Activated CD8-positive, alpha-beta memory T cell treated with anti-CD3 and anti-CD28 coated beads for 4 hours (primary cell): ENCODE measurements at regions not wholly inside any gene's neighbourhood (a gene's known extent, or its start where the extent isn't known, plus 50 kb on each side); places are given as distances from the start of the nearest gene placed in this dataset.

Experiments used
- DNase-seq, 2 donors: peaks; one replicate each; pipeline ENCODE4 v3.0.0-alpha.2; 2020; ENCODE audit warnings: low read depth in 2 of 2

- DNase-seq, result no peak
These were observed 421.0 kb downstream of the ADGRL2 start for GRCh38 chr1:82221721-82222120.

GRCh38 chr1:82220754-82221153 lies 420.0 kb downstream of the ADGRL2 start:
- DNase-seq, result no peak

- DNase-seq, result no peak
These were observed 419.1 kb downstream of the ADGRL2 start for GRCh38 chr1:82219841-82220240.

GRCh38 chr1:82218846-82219245 lies 418.1 kb downstream of the ADGRL2 start:
- no peak for DNase-seq

- no peak for DNase-seq
These were observed 415.1 kb downstream of the ADGRL2 start for GRCh38 chr1:82215853-82216175.

- DNase-seq, result no peak
These were observed 414.5 kb downstream of the ADGRL2 start for GRCh38 chr1:82215056-82215852.

- no peak for DNase-seq
These were observed 413.9 kb downstream of the ADGRL2 start for GRCh38 chr1:82214606-82215005.

- DNase-seq, result no peak
These were observed 396.9 kb downstream of the ADGRL2 start for GRCh38 chr1:82197606-82198005.

GRCh38 chr1:82195245-82195644 lies 394.5 kb downstream of the ADGRL2 start:
- DNase-seq, result no peak

GRCh38 chr1:82185084-82185483 lies 384.4 kb downstream of the ADGRL2 start:
- DNase-seq, result no peak

GRCh38 chr1:82181846-82182245 lies 381.1 kb downstream of the ADGRL2 start:
- DNase-seq, result no peak

GRCh38 chr1:82179131-82179530 lies 378.4 kb downstream of the ADGRL2 start:
- no peak for DNase-seq

- no peak for DNase-seq
These were observed 376.5 kb downstream of the ADGRL2 start for GRCh38 chr1:82177192-82177591.

GRCh38 chr1:82171955-82172354 lies 371.2 kb downstream of the ADGRL2 start:
- DNase-seq, result no peak

- no peak for DNase-seq
These were observed 367.7 kb downstream of the ADGRL2 start for GRCh38 chr1:82168482-82168881.

- DNase-seq, result no peak
These were observed 364.6 kb downstream of the ADGRL2 start for GRCh38 chr1:82165304-82165703.

- DNase-seq, result no peak
These were observed 362.0 kb downstream of the ADGRL2 start for GRCh38 chr1:82162486-82163420.

- no peak for DNase-seq
These were observed 361.0 kb downstream of the ADGRL2 start for GRCh38 chr1:82161700-82162141.

GRCh38 chr1:82160903-82161302 lies 360.2 kb downstream of the ADGRL2 start:
- no peak for DNase-seq

GRCh38 chr1:82160036-82160435 lies 359.3 kb downstream of the ADGRL2 start:
- no peak for DNase-seq

- no peak for DNase-seq
These were observed 358.2 kb downstream of the ADGRL2 start for GRCh38 chr1:82158981-82159380.

- DNase-seq, result no peak
These were observed 353.7 kb downstream of the ADGRL2 start for GRCh38 chr1:82154219-82154970.
